Occipital lobe (tissue), 1 donor: ENCODE measurements at regions not wholly inside any gene's neighbourhood (a gene's known extent, or its start where the extent isn't known, plus 50 kb on each side); places are given as distances from the start of the nearest gene placed in this dataset.
"Not testable (repeated sequence)": the region's sequence is repeated elsewhere in the genome, so short reads cannot be mapped to it uniquely, and the experiment has no call there.

ENCODE experiments used
- DNase-seq: peaks from one replicate; lab custom pipeline; 2025; lab: John Stamatoyannopoulos, UW

DNA sequence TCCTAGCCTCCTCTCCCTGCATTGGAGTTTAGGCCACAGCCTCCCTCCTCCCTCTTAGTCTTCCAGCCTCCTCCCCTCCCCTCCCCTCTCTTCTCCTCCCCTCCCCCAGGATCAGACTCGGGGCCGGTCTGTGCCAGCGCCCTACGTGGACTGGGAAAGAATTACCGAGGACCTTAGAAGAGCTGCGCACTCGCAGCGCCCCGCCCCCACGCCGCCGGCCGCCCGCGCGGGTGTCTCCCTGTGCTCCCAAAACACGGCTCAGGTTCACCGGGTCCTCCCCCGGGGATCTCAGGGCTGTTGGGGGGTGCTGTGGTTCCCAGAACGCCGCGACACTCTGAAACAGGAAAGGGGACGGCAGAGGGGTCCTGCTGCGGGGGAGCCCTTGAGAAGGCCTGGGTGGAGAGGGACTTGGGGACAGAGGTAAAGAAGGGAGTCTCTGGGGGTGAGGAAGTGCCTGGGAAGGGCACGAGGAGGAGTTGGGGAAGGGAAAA, 122.3 kb upstream of the TBL1X start:
- peak; percentile 42 for DNase-seq

DNA sequence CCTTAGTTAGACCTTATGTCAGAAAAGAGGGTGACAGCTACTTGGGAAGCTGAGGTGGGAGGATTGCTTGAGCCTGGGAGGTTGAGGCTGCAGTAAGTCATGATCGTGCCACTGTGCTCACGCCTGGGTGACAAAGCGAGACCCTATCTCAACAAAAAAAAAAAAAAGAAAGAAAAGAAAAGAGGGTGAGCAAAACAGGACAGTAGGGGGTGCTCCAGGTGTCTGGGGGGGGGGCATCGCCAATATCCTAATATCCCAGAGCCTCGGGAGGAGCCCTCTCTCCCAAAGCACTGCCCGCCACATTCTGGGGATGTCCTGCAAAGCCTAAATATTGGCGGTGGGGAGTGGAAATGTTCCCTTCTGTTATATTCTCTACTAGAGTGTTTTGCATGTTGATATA, 120.9 kb upstream of the TBL1X start:
- no peak for DNase-seq

DNA sequence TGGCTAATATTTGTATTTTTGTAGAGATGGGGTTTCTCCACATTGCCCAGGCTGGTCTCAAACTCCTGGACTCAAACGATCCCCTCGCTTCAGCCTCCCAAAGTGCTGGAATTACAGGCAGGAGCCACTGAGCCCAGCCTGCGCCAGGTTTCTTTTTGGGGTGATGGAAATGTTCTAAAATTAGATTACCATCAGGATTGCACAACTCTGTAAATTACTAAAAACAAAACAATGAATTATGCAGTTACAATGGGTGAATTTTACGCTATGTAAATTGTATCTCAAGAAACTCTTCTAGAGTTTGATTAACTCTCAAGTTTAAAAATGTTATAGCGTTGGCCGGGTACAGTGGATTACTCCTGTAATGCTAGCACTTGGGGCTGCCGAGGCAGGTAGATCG, 118.9 kb upstream of the TBL1X start:
- no peak for DNase-seq

DNA sequence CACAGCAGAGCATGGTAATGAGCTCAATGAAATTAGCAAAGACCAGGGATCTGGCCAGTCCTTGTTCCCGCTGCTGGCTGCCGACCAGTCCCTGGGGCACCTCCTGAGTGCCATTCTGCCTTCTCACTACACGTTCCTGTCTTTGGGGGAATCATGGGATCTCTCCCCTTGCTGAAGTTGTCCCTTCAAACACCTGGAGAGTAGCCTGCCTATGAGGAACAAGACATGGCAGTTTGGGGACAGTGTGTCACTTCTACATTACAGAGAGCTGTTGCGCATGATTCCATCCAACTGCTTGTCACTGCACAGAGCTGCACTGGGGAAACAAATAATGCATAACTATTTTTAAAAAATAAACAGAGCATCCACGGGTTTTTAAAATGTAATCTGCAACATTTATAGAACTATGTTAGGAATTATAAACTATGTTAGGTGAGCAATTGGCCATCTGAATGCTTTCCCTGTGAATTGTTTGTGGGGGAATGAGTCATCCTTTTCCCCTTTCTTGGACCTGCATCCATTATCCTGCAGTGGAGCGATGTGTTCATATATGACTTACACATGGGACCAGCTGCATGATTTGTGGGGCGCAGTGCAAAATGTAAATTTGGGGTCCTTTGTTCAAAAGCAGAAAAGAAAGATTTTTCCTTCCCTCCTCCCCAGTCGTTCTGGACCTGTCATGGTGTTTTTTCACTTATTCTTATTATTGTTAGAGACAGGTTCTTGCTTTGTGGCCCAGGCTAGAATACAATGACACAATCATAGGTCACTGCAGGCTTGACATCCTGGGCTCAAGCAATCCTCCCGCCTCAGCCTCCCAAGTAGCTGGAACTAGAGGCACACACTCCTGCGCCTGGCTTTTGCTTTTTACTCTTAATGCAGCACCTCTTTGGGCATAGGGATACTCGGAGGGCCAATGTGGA, 115.0 kb upstream of the TBL1X start:
- DNase-seq, result no peak

DNA sequence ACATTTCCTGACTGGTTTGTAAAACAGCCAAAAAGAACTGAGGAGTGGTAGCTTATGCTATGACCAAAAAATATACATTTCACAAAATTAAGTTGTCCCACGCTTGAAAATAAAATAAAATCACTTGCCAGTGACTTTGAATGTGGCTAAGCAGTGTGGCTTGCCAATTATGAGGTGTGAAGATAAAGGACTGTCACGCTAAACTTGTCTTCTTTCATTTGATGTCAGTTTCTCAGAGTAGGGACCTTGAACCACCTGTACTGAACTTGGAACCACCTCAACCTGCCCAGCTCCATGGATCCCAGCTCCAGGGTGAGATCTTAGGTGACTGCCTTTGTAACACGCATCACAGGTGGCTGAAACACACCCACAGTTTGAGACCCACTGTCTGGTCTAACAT, 113.7 kb upstream of the TBL1X start:
- no peak for DNase-seq

DNA sequence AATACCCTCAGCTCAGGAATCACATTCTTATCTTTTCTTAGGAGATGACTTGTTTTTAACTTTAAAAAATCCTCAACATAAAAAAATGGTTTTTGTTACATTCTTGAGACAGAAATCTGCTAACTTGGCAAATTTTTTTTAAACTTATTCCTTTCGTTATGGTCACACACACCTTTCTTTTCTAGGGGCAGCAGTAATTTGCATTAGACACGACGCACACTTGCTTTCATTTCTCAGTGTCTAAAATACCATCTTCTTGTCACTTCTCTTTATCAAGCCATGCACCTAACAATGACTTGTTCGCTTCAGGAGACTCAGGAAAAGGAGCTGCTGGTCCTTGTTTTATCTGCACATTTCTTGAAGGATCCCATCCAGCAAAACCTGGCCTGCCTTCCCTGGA, 112.6 kb upstream of the TBL1X start:
- DNase-seq, result no peak

DNA sequence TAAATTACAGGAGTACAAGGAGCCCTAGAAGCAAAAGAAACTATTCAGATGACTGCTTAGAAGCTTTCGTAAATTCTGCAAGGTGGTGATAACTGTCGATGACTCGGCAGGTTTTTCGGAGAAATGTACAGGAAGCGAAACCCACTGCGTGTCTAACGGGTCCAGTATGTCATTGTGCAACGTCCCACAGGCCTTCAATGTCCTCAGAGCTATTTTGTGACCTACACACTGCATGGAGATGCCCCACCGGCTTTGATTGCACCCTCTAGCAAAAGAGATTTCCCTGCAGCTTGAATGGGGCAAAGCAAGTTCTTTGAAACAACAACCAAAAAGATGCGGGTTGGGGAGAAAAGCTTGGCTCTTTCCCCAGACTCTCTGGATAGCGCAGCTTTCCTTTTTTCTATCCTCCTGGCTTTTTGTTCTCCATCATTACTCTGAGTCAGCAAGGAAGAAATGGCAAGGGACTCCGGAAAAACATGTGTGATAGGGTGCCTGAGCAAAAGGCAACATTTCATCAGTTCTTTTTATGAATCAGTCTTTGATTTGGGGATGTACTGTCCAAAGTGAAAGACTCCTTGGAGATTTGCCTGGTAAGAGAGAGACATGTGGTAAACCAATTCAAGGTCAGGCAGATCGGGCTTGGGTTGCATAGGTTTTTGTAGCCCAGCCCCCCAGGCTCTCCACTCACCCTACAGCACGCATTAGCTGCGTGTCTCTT, 112.0 kb upstream of the TBL1X start:
- peak; percentile 2 for DNase-seq

DNA sequence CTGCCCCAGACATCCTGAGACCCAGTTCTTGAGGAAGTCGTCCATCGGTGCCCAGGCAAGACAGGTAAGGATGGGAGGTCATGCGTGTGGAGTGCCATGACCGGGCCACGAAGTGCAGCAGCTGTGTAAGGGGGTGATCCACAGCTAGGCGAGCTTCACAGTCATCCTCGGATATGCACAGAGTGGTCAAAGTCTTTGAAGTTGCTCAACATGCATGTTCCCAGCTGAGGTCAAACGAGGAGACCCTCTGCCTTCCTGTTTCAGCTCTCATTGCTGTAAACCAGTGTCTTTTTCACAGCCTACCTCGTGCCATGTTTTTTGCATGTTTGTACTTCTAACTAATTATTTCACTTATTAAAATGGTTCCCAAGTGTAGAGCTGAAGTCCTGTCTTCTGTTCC, 109.9 kb upstream of the TBL1X start:
- no peak for DNase-seq

DNA sequence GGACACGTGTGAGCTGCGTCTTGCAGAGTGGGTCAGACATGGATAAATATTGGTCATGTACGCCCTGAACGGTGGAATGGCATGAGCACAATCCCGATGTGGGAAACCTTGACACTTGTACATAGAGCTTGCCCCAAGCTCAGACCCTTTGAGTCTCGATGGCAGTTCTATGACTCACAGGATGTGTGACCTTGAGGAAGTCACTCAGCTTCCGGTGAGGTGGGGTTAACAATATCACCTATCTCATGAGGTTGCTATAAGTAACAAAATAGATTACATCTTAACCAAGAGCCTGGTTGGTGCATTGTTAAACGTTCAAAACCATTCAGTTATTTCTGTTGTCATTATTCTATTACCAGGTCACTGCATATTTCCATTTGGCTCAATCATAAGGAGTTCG, 109.1 kb upstream of the TBL1X start:
- no peak for DNase-seq

DNA sequence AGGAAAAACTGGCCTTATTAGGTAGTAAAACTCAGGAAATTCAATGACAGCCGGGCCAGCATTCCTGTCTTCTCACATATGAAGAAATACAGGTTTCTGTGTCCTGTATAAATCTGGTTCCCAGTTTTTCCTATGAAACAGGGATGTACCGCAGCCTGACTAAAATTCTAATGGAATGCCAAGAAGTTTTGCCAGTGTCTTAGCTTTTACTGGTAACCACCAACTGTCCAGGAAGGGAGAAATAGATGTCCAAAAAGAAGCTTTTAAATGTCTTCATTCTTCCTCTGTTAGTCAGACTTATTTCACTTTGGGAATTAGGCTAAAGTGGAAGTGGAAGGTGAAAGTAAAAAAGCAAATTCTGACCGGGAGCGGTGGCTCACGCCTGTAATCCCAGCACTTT, 108.0 kb upstream of the TBL1X start:
- DNase-seq, result no peak

DNA sequence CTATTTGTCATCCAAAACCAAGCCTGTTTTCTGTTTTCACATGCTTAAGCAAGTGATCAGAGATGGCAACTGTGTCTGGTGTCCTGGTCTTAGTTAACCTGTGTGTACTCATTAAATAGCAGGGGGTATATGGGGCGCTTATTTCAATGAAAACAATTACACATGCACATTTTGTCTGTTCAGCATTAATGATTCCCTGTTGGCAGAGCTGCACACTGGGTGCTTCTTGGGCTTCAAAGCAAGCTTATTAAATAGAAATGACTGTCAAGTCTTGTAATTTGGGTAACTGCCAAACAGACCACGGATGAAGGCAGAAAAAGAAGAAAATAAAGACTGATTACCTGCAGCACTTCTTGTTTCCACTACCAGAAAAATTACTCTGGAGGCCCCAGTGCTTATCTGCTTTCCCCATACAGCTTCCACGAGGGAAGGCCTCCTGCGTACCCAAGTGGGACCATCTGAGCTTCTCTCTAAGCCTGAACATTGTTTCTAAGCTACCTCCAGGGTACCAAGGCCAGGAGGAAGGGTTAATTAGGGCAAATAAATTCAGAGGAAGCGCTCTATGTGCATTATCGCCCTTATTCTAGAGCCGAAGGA, 107.2 kb upstream of the TBL1X start:
- no peak for DNase-seq

DNA sequence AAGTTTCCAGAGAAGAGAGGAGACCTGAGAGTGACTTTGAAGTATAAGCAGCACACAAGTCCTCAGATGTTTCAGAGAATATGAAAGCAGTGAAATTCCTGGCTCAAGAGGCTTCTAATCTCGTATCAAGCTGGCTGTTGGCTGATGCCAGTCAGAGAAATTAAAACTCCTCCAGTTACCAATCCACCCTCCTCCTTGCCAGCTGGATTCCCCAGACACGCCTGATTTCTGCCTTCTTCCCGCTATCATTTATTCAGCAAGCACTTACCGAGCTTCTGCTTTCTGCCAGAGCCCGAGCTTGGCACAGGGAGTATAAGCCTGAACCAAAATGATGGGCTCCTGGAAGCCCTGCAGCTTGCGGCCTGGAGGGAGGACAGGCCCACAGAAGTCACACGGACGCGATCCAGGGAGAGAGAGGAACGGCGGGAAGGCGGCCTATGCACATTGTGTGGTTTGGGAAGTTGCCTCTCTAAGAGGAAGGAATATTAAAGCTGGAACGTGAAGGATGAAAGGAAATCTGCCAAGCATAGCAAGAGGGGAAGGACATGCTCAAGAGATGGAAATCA, 102.4 kb upstream of the TBL1X start:
- DNase-seq, result no peak

DNA sequence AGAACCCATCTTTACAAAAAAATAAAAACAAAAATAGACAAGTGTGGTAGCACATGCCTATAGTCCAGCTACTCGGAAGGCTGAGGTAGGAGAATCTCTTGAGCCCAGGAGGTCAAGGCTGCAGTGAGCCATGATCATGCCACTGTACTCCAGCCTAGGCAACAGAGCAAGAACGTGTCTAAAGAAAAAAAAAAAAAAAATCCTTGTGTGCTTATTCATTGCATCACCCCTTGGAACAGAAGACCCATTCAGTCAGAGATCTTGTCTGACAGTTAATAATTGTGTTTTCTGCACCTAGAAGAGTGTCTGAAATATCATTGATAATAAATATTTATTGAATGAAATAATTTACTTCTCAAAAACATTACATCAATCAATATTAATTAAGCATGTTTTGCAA, 97.4 kb upstream of the TBL1X start:
- DNase-seq, result no peak

DNA sequence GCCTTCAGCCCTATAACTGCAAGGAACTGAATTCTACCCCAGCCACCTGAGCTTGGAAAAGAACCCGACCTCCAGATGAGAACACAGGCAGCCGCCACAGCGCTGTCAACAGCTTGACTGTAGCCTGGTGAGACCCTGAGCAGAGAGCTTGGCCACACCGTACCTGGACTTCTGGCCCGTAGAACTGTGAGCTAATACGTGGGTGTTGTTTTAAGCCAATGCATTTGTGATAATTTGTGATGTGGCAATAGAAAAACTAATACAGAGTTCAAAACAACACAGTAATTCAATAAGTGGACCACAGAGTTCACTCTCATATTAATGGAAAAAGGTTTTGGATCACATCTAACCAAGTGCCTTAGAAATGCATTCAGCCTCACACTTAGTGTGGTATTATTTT, 96.6 kb upstream of the TBL1X start:
- DNase-seq, result no peak

DNA sequence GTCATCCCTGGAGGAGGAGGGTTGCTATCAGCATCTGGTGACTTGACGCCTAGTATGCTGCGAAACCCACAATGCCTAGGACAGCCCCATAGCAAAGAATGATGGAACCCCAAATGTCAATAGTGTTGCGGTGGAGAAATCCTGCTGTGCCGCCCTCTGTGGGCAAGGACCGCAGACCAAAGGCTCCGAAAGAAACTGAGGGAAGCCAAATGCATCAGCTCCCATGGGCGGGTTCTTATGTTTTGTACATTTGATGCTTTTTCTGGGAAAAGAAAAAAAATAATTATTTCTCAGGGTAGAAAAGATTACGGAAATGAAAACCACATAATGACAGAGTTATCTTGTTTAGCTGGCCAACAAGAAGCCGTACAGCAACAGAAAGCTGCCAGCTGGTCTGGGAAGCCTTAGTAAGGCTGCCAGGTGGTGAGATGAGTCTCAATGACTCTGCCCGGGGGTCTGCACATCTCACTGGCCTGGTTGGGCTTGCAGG, 95.0 kb upstream of the TBL1X start:
- no peak for DNase-seq

DNA sequence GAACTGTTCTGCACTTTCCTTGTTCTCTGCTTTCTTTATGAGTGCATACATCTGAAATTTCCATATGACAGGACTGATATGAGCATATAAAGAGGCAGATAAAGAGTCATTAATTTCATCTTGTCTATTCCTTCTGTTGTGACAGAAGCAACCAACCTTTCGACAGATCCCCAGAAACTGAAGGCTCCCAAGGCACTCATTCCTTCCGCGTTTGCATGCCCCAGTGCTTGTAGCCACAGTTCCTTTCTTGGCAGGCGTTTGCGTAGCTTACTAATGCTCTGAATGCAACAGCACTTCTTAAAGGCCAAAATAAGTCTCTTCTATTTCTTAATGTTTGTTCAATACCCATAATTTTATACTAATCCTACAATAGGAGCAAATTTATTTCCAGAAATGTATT, 94.0 kb upstream of the TBL1X start:
- DNase-seq, result no peak

DNA sequence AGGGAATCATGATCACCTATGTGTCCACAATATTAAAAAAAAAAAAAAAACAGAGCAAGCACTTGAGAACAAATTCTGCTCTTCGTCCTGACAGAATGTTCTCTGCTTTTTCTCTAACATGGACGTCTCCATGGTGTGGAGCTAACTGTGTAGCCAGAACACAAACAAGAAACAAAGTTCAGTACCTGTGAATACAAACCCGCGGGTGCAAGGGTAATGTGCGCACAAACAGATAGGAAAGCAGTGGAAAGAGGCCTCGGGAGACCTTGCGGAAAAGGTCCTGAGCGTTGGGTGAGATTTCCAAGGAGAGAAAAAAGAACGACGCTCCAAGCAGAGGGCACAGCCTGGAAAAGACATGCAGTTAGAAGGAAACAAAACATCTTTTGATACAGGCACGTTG, 92.0 kb upstream of the TBL1X start:
- no peak for DNase-seq

DNA sequence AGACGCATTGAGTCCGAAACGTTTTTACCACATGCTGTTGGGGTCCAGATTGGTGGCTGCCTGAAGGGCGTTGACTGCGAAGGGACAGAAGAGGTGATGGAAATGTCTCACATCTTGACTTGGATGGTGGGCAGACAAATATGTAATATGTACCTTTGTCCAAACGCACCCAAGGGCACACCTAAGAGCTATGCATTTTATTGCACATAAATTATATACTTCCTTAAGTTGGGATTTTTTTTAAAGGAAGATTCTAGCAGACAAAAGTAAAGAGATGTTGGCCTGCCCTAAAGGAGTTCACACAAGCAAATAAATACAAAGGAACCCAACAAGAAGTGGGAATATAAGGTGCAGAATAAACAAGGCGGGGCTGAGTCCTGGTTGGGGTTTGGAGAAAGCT, 91.1 kb upstream of the TBL1X start:
- DNase-seq, result no peak

DNA sequence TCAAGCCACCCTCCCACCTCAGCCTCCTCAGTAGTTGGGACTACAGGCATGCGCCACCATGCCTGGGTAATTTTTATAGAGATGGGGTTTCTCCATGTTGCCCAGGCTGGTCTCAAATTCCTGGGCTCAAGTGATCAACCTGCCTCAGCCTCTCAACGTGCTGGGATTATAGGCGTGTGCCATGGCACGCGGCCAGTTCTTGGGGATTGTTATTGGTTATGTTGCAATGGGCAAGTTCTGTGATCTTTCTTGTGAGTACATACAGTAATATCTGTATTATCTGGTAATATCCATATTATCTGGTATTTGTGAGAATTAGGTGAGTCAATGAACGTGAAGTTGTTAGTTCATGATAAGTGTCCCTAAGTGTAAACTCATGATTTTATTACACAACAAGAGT, 90.3 kb upstream of the TBL1X start:
- DNase-seq, result no peak

DNA sequence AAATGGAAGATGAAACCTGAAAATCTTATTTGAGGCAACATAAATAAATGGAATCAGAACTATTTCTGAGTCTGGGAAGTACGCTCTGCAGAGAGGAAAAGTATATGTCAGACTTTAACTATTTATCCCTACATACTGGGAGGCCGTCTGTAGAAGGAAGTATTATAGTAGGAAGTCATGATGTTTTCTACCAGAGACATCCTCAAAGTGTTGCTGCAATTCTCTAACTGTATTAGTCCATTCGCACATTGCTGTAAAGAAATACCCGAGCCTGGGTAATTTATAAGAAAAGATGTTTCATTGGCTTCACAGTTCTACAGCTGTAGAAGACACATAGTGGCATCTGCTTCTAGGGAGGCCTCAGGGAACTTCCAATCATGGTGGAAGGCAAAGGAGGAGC, 88.7 kb upstream of the TBL1X start:
- no peak for DNase-seq

DNA sequence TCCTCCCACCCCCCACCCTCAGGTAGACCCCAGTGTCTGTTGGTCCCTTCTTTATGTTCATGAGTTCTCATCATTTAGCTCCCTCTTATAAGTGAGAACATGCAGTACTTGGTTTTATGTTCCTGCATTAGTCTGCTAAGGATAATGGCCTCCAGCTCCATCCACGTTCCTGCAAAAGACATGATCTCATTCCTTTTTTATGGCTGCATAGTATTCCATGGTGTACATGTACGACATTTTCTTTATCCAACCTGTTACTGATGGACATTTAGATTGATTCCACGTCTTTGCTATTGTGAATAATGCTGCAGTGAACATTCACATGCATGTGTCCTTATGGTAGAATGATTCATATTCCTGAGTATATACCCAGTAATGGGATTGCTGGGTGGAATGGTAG, 87.6 kb upstream of the TBL1X start:
- not testable (repeated sequence) for DNase-seq
